Spleen (tissue), 11 donors: ENCODE measurements at regions not wholly inside any gene's neighbourhood (a gene's known extent, or its start where the extent isn't known, plus 50 kb on each side); places are given as distances from the start of the nearest gene placed in this dataset.

ENCODE experiments used
- DNase-seq: peaks from one replicate; pipeline ENCODE4 v3.0.0-alpha.2; 2020
- H3K27ac ChIP-seq, 8 donors: fragments of 200-600 bp; sonication (generic) in 7 of 8; 1 replicate in 4 of 8; 2 replicates in 4 of 8; pipeline versions ENCODE4 v1.5.0 to v1.8.0; 2016 to 2021; ENCODE audit warnings: inconsistent platforms in 4 of 8, mild to moderate bottlenecking in 4 of 8, moderate library complexity in 1 of 8
- H3K27me3 ChIP-seq, 7 donors: fragments of 200-600 bp; sonication (generic) in 6 of 7; replicated peaks in 1 of 7; 1 replicate in 4 of 7; 2 replicates in 3 of 7; pipeline versions ENCODE4 v1.5.0 to v1.8.0; 2016 to 2021; ENCODE audit warnings: inconsistent platforms in 3 of 7, mild to moderate bottlenecking in 1 of 7
- H3K36me3 ChIP-seq, 6 donors: fragments of 200-600 bp; sonication (generic) in 5 of 6; 1 replicate in 4 of 6; 2 replicates in 2 of 6; pipeline versions ENCODE4 v1.5.0 to v1.8.0; 2016 to 2021; ENCODE audit warnings: inconsistent platforms in 2 of 6
- H3K4me1 ChIP-seq, 6 donors: fragments of 200-600 bp; sonication (generic) in 5 of 6; 1 replicate in 3 of 6; 2 replicates in 3 of 6; pipeline versions ENCODE4 v1.5.0 to v1.8.0; 2016 to 2021; ENCODE audit warnings: inconsistent platforms in 3 of 6
- H3K4me3 ChIP-seq, 8 donors: fragments of 200-600 bp; sonication (generic) in 7 of 8; 1 replicate in 4 of 8; 2 replicates in 4 of 8; pipeline versions ENCODE4 v1.5.0 to v1.8.0; 2016 to 2021; ENCODE audit warnings: inconsistent platforms in 4 of 8, mild to moderate bottlenecking in 4 of 8, moderate library complexity in 2 of 8
- H3K9me3 ChIP-seq, 8 donors: fragments of 200-600 bp; sonication (generic) in 7 of 8; 1 replicate in 4 of 8; 2 replicates in 4 of 8; pipeline versions ENCODE4 v1.5.0 to v1.8.0; 2016 to 2021; ENCODE audit warnings: inconsistent platforms in 4 of 8
- POLR2A ChIP-seq, 3 donors: fragments of 450-650 bp; IDR thresholded peaks; one replicate each; pipeline ENCODE4 v1.5.1; 2017; ENCODE audit warnings: antibody characterized with exemption in 3 of 3, mild to moderate bottlenecking in 1 of 3
- POLR2AphosphoS5 ChIP-seq, 3 donors: sonication (generic); formaldehyde crosslinking; IDR thresholded peaks; one replicate each; pipeline ENCODE4 v1.5.1; 2017; ENCODE audit warnings: antibody characterized with exemption in 3 of 3
- WGBS, 5 donors: extraction: QIAGEN DNeasy Blood & Tissue Kit in 3 of 5; methylation state at CpG; one replicate each; pipeline versions ENCODE4 v1.1.5 to v1.1.7; 2013 to 2018; 5-methylcytosine and 5-hydroxymethylcytosine counted together
- intact Hi-C: fragments of 100-400 bp; cut with DNase I; formaldehyde crosslinking; loops from one replicate; pipeline ENCODE4 v1.15.0; 2023; ENCODE audit warnings: low total_unique reads
- TF ChIP-seq, protein P1 (sequence below), 11 experiments: fragments of 200-600 bp in 7 of 11; fragments of 450-650 bp in 4 of 11; sonication (generic) in 4 of 11; IDR thresholded peaks in 8 of 11; conservative IDR thresholded peaks in 3 of 11; 1 replicate in 7 of 11; 2 replicates in 4 of 11; pipeline versions ENCODE4 v1.4.0 to v1.8.0; 2016 to 2021; ENCODE audit warnings: antibody characterized with exemption in 11 of 11, inconsistent platforms in 4 of 11, mild to moderate bottlenecking in 1 of 11
- donor health status: healthy with polysubstance abuse.
- donor health status: DM: no; HTN: no; CAD: no; lungs with moderate emphysema.
- donor health status: DM: no; HTN: no; CAD: no.
- donor health status: Bipolar disorder and iron deficiency.
- donor health status: healthy.
- donor health status: DM: no; HTN: no; CAD: no.
- donor health status: DM: yes; HTN: yes; CAD: no.

DNA sequence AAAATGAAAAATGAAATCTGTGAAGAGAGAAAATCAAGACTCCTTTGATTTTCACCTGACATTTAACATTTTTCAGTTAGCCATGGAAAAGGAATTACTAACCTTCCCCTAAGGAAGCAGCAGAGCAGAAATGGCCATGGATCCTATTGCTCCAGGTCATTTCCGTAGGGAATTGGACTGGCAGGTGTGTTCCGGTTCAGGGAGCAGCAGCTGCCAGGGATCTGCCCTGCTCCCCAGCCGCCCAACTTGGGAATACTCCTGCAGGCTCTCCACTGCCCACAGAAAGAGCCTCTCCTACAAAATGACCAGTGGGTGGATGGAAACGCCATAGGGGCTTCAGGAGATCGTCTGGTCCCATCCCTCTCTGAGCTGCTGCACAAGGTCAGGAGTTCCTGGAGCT, 86.0 kb upstream of the MAPK4 start:
- TF ChIP-seq POLR2A (IDR thresholded peaks at IDR 0.05): no peak
- TF ChIP-seq, protein P1, sequence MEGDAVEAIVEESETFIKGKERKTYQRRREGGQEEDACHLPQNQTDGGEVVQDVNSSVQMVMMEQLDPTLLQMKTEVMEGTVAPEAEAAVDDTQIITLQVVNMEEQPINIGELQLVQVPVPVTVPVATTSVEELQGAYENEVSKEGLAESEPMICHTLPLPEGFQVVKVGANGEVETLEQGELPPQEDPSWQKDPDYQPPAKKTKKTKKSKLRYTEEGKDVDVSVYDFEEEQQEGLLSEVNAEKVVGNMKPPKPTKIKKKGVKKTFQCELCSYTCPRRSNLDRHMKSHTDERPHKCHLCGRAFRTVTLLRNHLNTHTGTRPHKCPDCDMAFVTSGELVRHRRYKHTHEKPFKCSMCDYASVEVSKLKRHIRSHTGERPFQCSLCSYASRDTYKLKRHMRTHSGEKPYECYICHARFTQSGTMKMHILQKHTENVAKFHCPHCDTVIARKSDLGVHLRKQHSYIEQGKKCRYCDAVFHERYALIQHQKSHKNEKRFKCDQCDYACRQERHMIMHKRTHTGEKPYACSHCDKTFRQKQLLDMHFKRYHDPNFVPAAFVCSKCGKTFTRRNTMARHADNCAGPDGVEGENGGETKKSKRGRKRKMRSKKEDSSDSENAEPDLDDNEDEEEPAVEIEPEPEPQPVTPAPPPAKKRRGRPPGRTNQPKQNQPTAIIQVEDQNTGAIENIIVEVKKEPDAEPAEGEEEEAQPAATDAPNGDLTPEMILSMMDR (IDR thresholded peaks at IDR 0.05 in 8 of 11, conservative IDR thresholded peaks at IDR 0.05 in 3 of 11): no peak
- no peak for TF ChIP-seq POLR2AphosphoS5 (IDR thresholded peaks at IDR 0.05)
- Histone ChIP-seq H3K27me3 (peaks cover 0 to 11% (median 0%) of the 10 kb centered on the region in 7 donors), H3K4me3 (peak overlapping the region in 1 of 8 donors; percentile 2), H3K9me3 (no peaks in the 10 kb centered on the region), H3K36me3 (no peaks in the 10 kb centered on the region), H3K27ac (no peak overlapping the region), H3K4me1 (no peaks in the 10 kb centered on the region)
- 72 to 83% (median 78%) methylated on average over 3 to 5 of the region's 5 CpGs for WGBS, 5 donors
- DNase-seq: no peak
- intact Hi-C loops: no loop called here

DNA sequence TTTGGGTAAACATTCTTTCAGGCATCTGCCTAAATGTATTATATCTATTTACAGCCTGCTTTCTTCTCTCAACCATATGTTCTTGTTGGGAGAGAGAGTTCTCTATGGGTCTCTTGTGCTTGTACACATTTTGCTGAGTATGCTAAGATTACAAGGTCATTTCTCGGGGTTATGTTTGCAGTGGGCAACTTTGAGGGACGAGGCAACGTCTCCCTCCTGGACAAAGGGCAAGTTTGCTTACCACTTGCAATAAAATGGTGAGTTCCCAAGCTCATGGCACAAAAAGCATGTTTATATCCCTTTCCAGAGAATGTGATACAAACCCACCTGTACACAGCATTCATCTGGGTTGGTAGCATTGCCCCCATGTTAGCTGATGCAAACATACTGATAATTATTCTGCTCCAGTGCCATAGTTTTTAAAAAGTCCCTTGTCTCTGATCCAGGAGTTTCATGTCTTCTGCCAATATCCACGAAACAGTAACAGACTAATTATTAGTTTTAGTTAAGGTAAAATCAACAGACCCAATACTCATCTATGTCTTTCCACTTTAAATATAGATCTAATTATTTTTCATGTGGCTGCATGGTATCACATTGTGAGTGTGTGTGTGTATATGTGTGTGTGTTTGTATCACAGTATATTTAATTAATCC, 84.2 kb upstream of the MAPK4 start:
- Histone ChIP-seq H3K27ac (no peak overlapping the region), H3K9me3 (no peaks in the 10 kb centered on the region), H3K36me3 (no peaks in the 10 kb centered on the region), H3K4me3 (no peak overlapping the region), H3K27me3 (peaks cover 0 to 11% (median 0%) of the 10 kb centered on the region in 7 donors), H3K4me1 (no peaks in the 10 kb centered on the region)
- WGBS, 5 donors: 70 to 75% (median 72%) methylated on average over 4 of the region's 4 CpGs
- no peak for DNase-seq
- intact Hi-C loops: no loop called here
- TF ChIP-seq, protein P1 (IDR thresholded peaks at IDR 0.05 in 8 of 11, conservative IDR thresholded peaks at IDR 0.05 in 3 of 11): no peak
- TF ChIP-seq POLR2A (IDR thresholded peaks at IDR 0.05): no peak
- TF ChIP-seq POLR2AphosphoS5 (IDR thresholded peaks at IDR 0.05): no peak

DNA sequence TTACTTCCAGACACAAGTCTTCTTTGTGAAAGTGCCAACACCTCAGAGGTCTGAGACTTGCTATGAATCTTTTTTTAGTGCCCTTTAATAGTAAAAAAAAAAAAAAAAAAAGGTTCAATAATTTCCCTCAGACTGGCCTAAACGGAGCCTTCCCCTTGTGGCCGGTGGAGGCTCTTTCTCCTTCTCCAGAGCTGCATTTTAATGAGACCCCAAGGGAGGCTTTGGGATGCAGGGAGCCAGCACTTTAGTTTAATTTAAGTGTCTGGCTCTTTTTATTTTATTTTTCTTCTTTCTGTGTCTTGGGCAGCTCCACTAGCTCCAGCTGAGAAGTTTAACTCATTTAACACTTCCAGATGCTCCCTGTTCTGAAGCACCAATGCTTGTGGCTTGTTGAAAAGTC, 67.8 kb upstream of the MAPK4 start:
- intact Hi-C loops: no loop called here
- Histone ChIP-seq H3K4me1 (no peaks in the 10 kb centered on the region), H3K36me3 (no peaks in the 10 kb centered on the region), H3K9me3 (peaks cover 0 to 14% (median 4%) of the 10 kb centered on the region in 8 donors), H3K27me3 (no peaks in the 10 kb centered on the region), H3K4me3 (no peak overlapping the region), H3K27ac (no peak overlapping the region)
- DNase-seq: no peak
- TF ChIP-seq, protein P1 (IDR thresholded peaks at IDR 0.05 in 8 of 11, conservative IDR thresholded peaks at IDR 0.05 in 3 of 11): no peak
- no peak for TF ChIP-seq POLR2A (IDR thresholded peaks at IDR 0.05)
- no peak for TF ChIP-seq POLR2AphosphoS5 (IDR thresholded peaks at IDR 0.05)
- 52 to 65% (median 60%) methylated on average over 2 of the region's 2 CpGs for WGBS, 5 donors

GRCh38 chr18:50494569-50494968, 65.3 kb upstream of the MAPK4 start:
- no peaks in the 10 kb centered on the region for H3K27me3 ChIP-seq
- H3K9me3 ChIP-seq: peaks cover 0 to 14% (median 4%) of the 10 kb centered on the region in 8 donors
- 83 to 98% (median 87%) methylated on average over 3 of the region's 3 CpGs for WGBS, 5 donors
- H3K4me3 ChIP-seq: no peak overlapping the region
- H3K27ac ChIP-seq: no peak overlapping the region
- no peaks in the 10 kb centered on the region for H3K36me3 ChIP-seq
- no peaks in the 10 kb centered on the region for H3K4me1 ChIP-seq
- TF ChIP-seq, protein P1 (IDR thresholded peaks at IDR 0.05 in 8 of 11, conservative IDR thresholded peaks at IDR 0.05 in 3 of 11): no peak
- TF ChIP-seq POLR2A (IDR thresholded peaks at IDR 0.05): no peak
- TF ChIP-seq POLR2AphosphoS5 (IDR thresholded peaks at IDR 0.05): no peak
- intact Hi-C loops: no loop called here
- DNase-seq: no peak
